Psoas muscle (tissue), 7 donors: ENCODE measurements at regions not wholly inside any gene's neighbourhood (a gene's known extent, or its start where the extent isn't known, plus 50 kb on each side); places are given as distances from the start of the nearest gene placed in this dataset.

Source experiments
- ATAC-seq, 4 donors: fragments of 200-7000 bp; cut with Tn5 transposase; one replicate each; pipeline ENCODE4 v1.9.1; 2020; ENCODE audit warnings: moderate library complexity in 3 of 4, mild to moderate bottlenecking in 2 of 4
- DNase-seq, 2 donors: peaks; one replicate each; pipeline ENCODE4 v3.0.0-alpha.2; 2020
- H3K27ac ChIP-seq: fragments of 200-600 bp; one replicate; pipeline ENCODE4 v1.8.0; 2022
- H3K27me3 ChIP-seq, 3 donors: fragments of 200-600 bp in 1 of 3; one replicate each; pipeline versions ENCODE4 v1.6.1 to v1.8.0; 2013 to 2022; ENCODE audit warnings: low read length in 2 of 3, mild to moderate bottlenecking in 2 of 3, moderate library complexity in 1 of 3; ENCODE audit not compliant: insufficient read depth in 3 of 3
- H3K36me3 ChIP-seq, 2 donors: fragments of 200-600 bp in 1 of 2; one replicate each; pipeline versions ENCODE4 v1.6.1 to v1.8.0; 2013 to 2022; ENCODE audit warnings: low read depth in 1 of 2, mild to moderate bottlenecking in 1 of 2, moderate library complexity in 1 of 2; ENCODE audit not compliant: insufficient read depth in 1 of 2
- H3K4me1 ChIP-seq: fragments of 200-600 bp; one replicate; pipeline ENCODE4 v1.8.0; 2022
- H3K4me3 ChIP-seq: fragments of 200-600 bp; one replicate; pipeline ENCODE4 v1.8.0; 2022; ENCODE audit warnings: mild to moderate bottlenecking
- H3K9me3 ChIP-seq: fragments of 200-600 bp; one replicate; pipeline ENCODE4 v1.8.0; 2022
- WGBS, 3 donors: extraction: QIAGEN DNeasy Blood & Tissue Kit; methylation state at CpG; one replicate each; pipeline versions ENCODE4 v1.1.6 to v1.1.7; 2013; 5-methylcytosine and 5-hydroxymethylcytosine counted together
- intact Hi-C, 2 donors: fragments of 100-400 bp; cut with DNase I; formaldehyde crosslinking; loops; one replicate each; pipeline versions ENCODE4 v1.11.0 to v1.14.2; 2022
- TF ChIP-seq, protein P1 (sequence below): fragments of 200-600 bp; IDR thresholded peaks from one replicate; pipeline ENCODE4 v1.8.0; 2022; ENCODE audit warnings: antibody characterized with exemption
- donor health status: healthy with polysubstance abuse.
- donor health status: DM: no; HTN: no; CAD: no; lungs with moderate emphysema.
- donor health status: Bipolar disorder and iron deficiency.
- donor health status: healthy.
- donor health status: DM: yes; HTN: yes; CAD: no.
- donor health status: DM: no; HTN: no; CAD: no.
- donor health status: DM: yes; HTN: yes; CAD: no.

DNA sequence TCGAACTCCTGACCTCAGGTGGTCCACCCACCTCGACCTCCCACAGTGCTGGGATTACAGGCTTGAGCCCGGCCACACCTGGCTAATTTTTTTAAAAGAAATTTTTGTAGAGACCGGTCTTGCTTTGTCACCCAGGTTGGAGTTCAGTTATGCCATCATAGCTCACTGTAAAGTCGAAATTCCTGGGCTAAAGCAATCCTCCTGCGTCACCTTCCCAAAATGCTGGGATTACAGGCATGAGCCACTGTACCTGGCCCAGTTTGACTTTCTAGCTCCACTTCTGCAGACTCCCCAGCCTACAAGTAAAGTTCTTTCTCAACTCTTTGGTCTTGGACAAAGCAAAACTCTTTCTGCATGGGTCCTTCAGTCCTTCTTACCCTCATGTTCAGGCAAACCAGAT lies 214.1 kb downstream of the SKIDA1 start:
- no peak for ATAC-seq
- H3K4me1 ChIP-seq, result peaks cover 8% of the 10 kb centered on the region
- no peaks in the 10 kb centered on the region for H3K9me3 ChIP-seq
- H3K27ac ChIP-seq, result no peak overlapping the region
- H3K36me3 ChIP-seq, result no peaks in the 10 kb centered on the region
- TF ChIP-seq, protein P1, sequence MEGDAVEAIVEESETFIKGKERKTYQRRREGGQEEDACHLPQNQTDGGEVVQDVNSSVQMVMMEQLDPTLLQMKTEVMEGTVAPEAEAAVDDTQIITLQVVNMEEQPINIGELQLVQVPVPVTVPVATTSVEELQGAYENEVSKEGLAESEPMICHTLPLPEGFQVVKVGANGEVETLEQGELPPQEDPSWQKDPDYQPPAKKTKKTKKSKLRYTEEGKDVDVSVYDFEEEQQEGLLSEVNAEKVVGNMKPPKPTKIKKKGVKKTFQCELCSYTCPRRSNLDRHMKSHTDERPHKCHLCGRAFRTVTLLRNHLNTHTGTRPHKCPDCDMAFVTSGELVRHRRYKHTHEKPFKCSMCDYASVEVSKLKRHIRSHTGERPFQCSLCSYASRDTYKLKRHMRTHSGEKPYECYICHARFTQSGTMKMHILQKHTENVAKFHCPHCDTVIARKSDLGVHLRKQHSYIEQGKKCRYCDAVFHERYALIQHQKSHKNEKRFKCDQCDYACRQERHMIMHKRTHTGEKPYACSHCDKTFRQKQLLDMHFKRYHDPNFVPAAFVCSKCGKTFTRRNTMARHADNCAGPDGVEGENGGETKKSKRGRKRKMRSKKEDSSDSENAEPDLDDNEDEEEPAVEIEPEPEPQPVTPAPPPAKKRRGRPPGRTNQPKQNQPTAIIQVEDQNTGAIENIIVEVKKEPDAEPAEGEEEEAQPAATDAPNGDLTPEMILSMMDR, result no peak
- H3K4me3 ChIP-seq, result no peak overlapping the region
- WGBS, 3 donors, result 90 to 97% (median 93%) methylated on average over 6 of the region's 6 CpGs
- intact Hi-C loops, result no loop called here
- no peak for DNase-seq
- no peaks in the 10 kb centered on the region for H3K27me3 ChIP-seq

DNA sequence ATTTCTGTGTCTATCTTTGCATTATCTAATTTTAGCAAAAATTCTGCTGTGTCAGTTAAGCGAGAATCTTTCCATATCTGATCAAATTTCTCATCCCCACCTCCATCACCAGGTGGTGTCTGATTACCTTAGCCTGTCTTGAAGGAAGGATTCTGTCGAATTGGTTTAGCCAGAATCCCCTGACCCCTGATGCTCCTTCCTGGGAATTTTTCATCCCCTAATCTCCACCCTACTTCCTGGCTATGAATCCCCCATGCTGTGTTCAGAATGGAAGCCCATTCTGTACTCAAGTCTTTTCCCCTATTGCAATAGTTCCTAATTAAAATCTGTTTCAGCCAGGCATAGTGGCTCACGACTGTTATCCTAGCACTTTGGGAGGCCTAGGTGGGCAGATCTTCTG lies 216.1 kb downstream of the SKIDA1 start:
- Histone ChIP-seq H3K4me1 (peaks cover 7% of the 10 kb centered on the region), H3K9me3 (no peaks in the 10 kb centered on the region), H3K27ac (no peak overlapping the region), H3K4me3 (no peak overlapping the region), H3K36me3 (no peaks in the 10 kb centered on the region), H3K27me3 (no peaks in the 10 kb centered on the region)
- DNase-seq (no peak), ATAC-seq (no peak)
- intact Hi-C loops, result no loop called here
- TF ChIP-seq, protein P1, result no peak
- WGBS, 3 donors, result 57 to 66% (median 61%) methylated on average over 3 of the region's 3 CpGs

DNA sequence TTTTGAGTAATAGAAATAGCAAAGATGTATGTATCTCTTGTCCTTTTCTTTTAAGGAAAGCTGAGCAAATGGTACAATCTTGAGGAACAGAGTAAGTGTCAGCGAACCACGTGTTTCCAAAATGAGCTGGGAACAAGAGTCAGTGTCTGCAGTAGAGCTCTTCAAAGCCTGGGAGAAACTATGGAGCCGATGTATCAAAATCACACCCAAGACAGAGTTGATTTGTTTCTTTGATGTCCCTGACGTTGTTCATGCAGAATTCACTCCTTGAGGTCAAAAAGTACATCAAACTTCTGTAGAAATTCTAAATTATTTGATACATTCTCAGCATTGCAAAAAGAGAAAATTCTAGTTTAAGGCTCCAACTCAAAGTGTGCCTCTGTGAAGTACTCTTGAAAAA lies 216.5 kb downstream of the SKIDA1 start:
- Histone ChIP-seq H3K36me3 (no peaks in the 10 kb centered on the region), H3K9me3 (no peaks in the 10 kb centered on the region), H3K27me3 (no peaks in the 10 kb centered on the region), H3K27ac (no peak overlapping the region), H3K4me3 (no peak overlapping the region), H3K4me1 (peaks cover 2% of the 10 kb centered on the region)
- intact Hi-C loops, result no loop called here
- DNase-seq (no peak), ATAC-seq (no peak)
- WGBS, 3 donors, result 63 to 64% (median 63%) methylated on average over 4 of the region's 4 CpGs
- TF ChIP-seq, protein P1, result no peak

DNA sequence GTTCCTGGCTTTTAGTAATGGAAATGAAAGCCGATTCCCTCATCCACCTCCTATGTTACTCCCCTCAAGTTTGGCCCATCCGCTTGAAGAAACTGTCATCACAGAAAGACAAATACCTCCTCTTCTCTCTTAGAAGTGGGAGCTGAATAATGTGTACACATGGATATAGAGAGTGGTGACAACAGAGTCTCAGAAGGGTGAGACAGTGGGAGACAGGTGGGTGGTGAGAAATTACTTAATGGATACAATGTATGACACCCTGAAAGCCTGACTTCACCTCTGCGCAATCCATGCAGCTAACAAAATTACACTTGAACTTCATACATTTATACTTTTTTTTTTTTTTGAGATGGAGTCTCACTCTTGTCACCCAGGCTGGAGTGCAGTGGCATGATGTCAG lies 217.5 kb downstream of the SKIDA1 start:
- no peak for ATAC-seq
- Histone ChIP-seq H3K36me3 (no peaks in the 10 kb centered on the region), H3K27me3 (no peaks in the 10 kb centered on the region), H3K4me1 (no peaks in the 10 kb centered on the region), H3K9me3 (no peaks in the 10 kb centered on the region), H3K27ac (no peak overlapping the region), H3K4me3 (no peak overlapping the region)
- intact Hi-C loops, result no loop called here
- 91 to 94% (median 91%) methylated on average over 3 of the region's 3 CpGs for WGBS, 3 donors
- no peak for DNase-seq
- TF ChIP-seq, protein P1, result no peak

DNA sequence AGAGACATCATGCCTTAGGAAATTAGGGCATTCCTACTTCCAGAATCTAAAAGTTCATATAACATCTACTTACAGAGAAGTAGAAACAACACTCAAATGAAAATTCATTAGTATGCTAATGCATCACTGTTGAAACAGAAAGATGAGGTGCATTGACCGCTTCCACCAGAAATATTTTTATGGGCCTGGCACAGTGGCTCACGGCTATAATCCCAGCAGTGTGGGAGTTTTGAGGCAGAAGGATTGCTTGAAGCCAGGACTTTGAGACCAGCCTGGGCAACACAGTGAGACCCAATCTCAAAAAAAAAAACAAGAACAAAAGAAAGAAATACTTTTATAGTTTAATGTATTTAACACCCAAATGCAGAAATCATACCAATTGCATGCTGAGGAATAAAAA lies 220.9 kb downstream of the SKIDA1 start:
- intact Hi-C loops, result no loop called here
- ATAC-seq (no peak), DNase-seq (no peak)
- no peaks in the 10 kb centered on the region for H3K4me1 ChIP-seq
- no peaks in the 10 kb centered on the region for H3K27me3 ChIP-seq
- TF ChIP-seq, protein P1, result no peak
- no peaks in the 10 kb centered on the region for H3K9me3 ChIP-seq
- H3K36me3 ChIP-seq, result no peaks in the 10 kb centered on the region
- WGBS, 3 donors, result 92 to 96% (median 95%) methylated on average over 2 of the region's 2 CpGs
- H3K27ac ChIP-seq, result no peak overlapping the region
- no peak overlapping the region for H3K4me3 ChIP-seq
